ENCODE measurements at regions not wholly inside any gene's neighbourhood (a gene's known extent, or its start where the extent isn't known, plus 50 kb on each side); places are given as distances from the start of the nearest gene placed in this dataset.

- no peak overlapping the region for H2AFZ ChIP-seq
- TF ChIP-seq EZH2phosphoT487 (IDR thresholded peaks at IDR 0.05; ENCODE audit: insufficient read depth, low read depth) (no peak), EZH2 (IDR thresholded peaks at IDR 0.05; ENCODE audit: insufficient read depth, poor library complexity, severe bottlenecking) (no peak)
- H3K27me3 ChIP-seq (replicated peaks; ENCODE audit: insufficient read depth) = no peaks in the 10 kb centered on the region
- H3K9me2 ChIP-seq (ENCODE audit: insufficient read depth) = no peaks in the 10 kb centered on the region
- 12 to 20% methylated on average over 2 of the region's 2 CpGs for WGBS, 2 experiments (ENCODE audit: low coverage in 1 of 2, low lambda C conversion rate in 2 of 2, missing lambda C conversion rate in 2 of 2)
- no peak overlapping the region for H3K9ac ChIP-seq
- in situ Hi-C loops (cut with MboI) = no loop called here
- no peaks in the 10 kb centered on the region for H3K36me3 ChIP-seq (ENCODE audit: low read depth)
- no peaks in the 10 kb centered on the region for H3F3A ChIP-seq (ENCODE audit: insufficient read depth)
- no peak overlapping the region for H3K4me3 ChIP-seq
- DNase-seq = no peak
- H3K27ac ChIP-seq = no peak overlapping the region
- no peak overlapping the region for H3K4me2 ChIP-seq (ENCODE audit: unreplicated experiment)
- no peaks in the 10 kb centered on the region for H3K79me2 ChIP-seq (ENCODE audit: insufficient read depth)
- H3K9me3 ChIP-seq (ENCODE audit: low read depth) = no peaks in the 10 kb centered on the region
- H4K20me1 ChIP-seq (ENCODE audit: insufficient read depth) = no peaks in the 10 kb centered on the region
- H3K4me1 ChIP-seq (ENCODE audit: insufficient read depth) = no peaks in the 10 kb centered on the region
Measured at GRCh38 chr12:126890097-126890496, 1376.9 kb upstream of the TMEM132C start.

DNA sequence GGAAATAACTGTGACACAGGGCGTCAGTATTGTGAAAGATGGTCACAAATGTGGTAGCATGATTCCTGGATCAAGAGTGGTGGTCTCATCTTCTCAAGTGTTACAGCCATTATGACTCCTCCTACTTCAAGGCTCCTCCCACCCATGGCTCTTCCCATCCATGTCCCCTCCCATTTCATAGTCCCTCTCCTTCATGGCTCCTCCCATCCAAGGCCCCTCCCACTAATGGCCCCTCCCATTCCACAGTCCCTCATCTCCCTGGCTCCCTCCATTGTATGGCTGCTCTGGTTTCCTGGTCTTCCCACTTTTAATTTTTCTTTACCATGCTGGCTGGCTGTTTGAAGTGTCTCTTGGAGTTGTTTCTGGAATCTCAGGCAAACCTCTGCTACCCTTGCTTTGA is 1375.2 kb upstream of the TMEM132C start:
- Histone ChIP-seq H3K36me3 (ENCODE audit: low read depth) (no peaks in the 10 kb centered on the region), H3K4me2 (ENCODE audit: unreplicated experiment) (no peak overlapping the region)
- in situ Hi-C loops (cut with MboI) = no loop called here

GRCh38 chr12:126895951-126896913 is 1370.7 kb upstream of the TMEM132C start:
- Histone ChIP-seq H3K36me3 (ENCODE audit: low read depth) (no peaks in the 10 kb centered on the region), H3K27me3 (replicated peaks; ENCODE audit: insufficient read depth) (no peaks in the 10 kb centered on the region), H3K79me2 (ENCODE audit: insufficient read depth) (no peaks in the 10 kb centered on the region), H3K27ac (no peak overlapping the region), H3K4me2 (ENCODE audit: unreplicated experiment) (no peak overlapping the region), H3K4me3 (no peak overlapping the region), H3F3A (ENCODE audit: insufficient read depth) (no peaks in the 10 kb centered on the region), H2AFZ (no peak overlapping the region), H4K20me1 (ENCODE audit: insufficient read depth) (no peaks in the 10 kb centered on the region), H3K9me3 (ENCODE audit: low read depth) (no peaks in the 10 kb centered on the region), H3K9me2 (ENCODE audit: insufficient read depth) (no peaks in the 10 kb centered on the region), H3K9ac (no peak overlapping the region), H3K4me1 (ENCODE audit: insufficient read depth) (no peaks in the 10 kb centered on the region)
- no peak for DNase-seq
- 7 to 12% methylated on average over 4 of the region's 4 CpGs for WGBS, 2 experiments (ENCODE audit: low coverage in 1 of 2, low lambda C conversion rate in 2 of 2, missing lambda C conversion rate in 2 of 2)
- in situ Hi-C loops (cut with MboI) = no loop called here
- TF ChIP-seq EZH2phosphoT487 (IDR thresholded peaks at IDR 0.05; ENCODE audit: insufficient read depth, low read depth) (no peak), EZH2 (IDR thresholded peaks at IDR 0.05; ENCODE audit: insufficient read depth, poor library complexity, severe bottlenecking) (no peak)

More for the DNA sequence above, 1375.2 kb upstream of the TMEM132C start:
- H3K79me2 ChIP-seq (ENCODE audit: insufficient read depth) = no peaks in the 10 kb centered on the region
- no peak overlapping the region for H3K4me3 ChIP-seq
- no peaks in the 10 kb centered on the region for H3K27me3 ChIP-seq (replicated peaks; ENCODE audit: insufficient read depth)
- H3K4me1 ChIP-seq (ENCODE audit: insufficient read depth) = no peaks in the 10 kb centered on the region
- no peaks in the 10 kb centered on the region for H4K20me1 ChIP-seq (ENCODE audit: insufficient read depth)
- H3F3A ChIP-seq (ENCODE audit: insufficient read depth) = no peaks in the 10 kb centered on the region
- no peak overlapping the region for H3K27ac ChIP-seq
- no peak overlapping the region for H3K9ac ChIP-seq
- WGBS, 2 experiments (ENCODE audit: low coverage in 1 of 2, low lambda C conversion rate in 2 of 2, missing lambda C conversion rate in 2 of 2) = 57 to 58% methylated on average over 1 of the region's 1 CpG
- DNase-seq = no peak
- no peaks in the 10 kb centered on the region for H3K9me3 ChIP-seq (ENCODE audit: low read depth)
- TF ChIP-seq EZH2 (IDR thresholded peaks at IDR 0.05; ENCODE audit: insufficient read depth, poor library complexity, severe bottlenecking) (no peak), EZH2phosphoT487 (IDR thresholded peaks at IDR 0.05; ENCODE audit: insufficient read depth, low read depth) (no peak)
- H3K9me2 ChIP-seq (ENCODE audit: insufficient read depth) = no peaks in the 10 kb centered on the region
- no peak overlapping the region for H2AFZ ChIP-seq

- DNase-seq = no peak
- Histone ChIP-seq H4K20me1 (ENCODE audit: insufficient read depth) (no peaks in the 10 kb centered on the region), H3K27me3 (replicated peaks; ENCODE audit: insufficient read depth) (no peaks in the 10 kb centered on the region), H3K4me2 (ENCODE audit: unreplicated experiment) (no peak overlapping the region), H3K4me3 (no peak overlapping the region), H2AFZ (no peak overlapping the region), H3K4me1 (ENCODE audit: insufficient read depth) (no peaks in the 10 kb centered on the region), H3K79me2 (ENCODE audit: insufficient read depth) (no peaks in the 10 kb centered on the region), H3K9me3 (ENCODE audit: low read depth) (no peaks in the 10 kb centered on the region), H3K36me3 (ENCODE audit: low read depth) (no peaks in the 10 kb centered on the region), H3K27ac (no peak overlapping the region), H3K9ac (no peak overlapping the region), H3F3A (ENCODE audit: insufficient read depth) (no peaks in the 10 kb centered on the region), H3K9me2 (ENCODE audit: insufficient read depth) (no peaks in the 10 kb centered on the region)
- TF ChIP-seq EZH2 (IDR thresholded peaks at IDR 0.05; ENCODE audit: insufficient read depth, poor library complexity, severe bottlenecking) = no peak
- no peak for TF ChIP-seq EZH2phosphoT487 (IDR thresholded peaks at IDR 0.05; ENCODE audit: insufficient read depth, low read depth)
- 8 to 12% methylated on average over 1 of the region's 1 CpG for WGBS, 2 experiments (ENCODE audit: low coverage in 1 of 2, low lambda C conversion rate in 2 of 2, missing lambda C conversion rate in 2 of 2)
- in situ Hi-C loops (cut with MboI) = no loop called here
Measured at GRCh38 chr12:126897102-126897501, 1369.9 kb upstream of the TMEM132C start.

Measured in GM23248 (cell line).